K562 (cell line): ENCODE measurements at regions not wholly inside any gene's neighbourhood (a gene's known extent, or its start where the extent isn't known, plus 50 kb on each side); places are given as distances from the start of the nearest gene placed in this dataset.
A peak's percentile ranks its signal among the peaks of the same experiment; 100 is the strongest.

Source experiments
- ATF6 ChIP-seq: sonication (generic); formaldehyde crosslinking; IDR thresholded peaks from 2 replicates; pipeline ENCODE4 v1.4.0; 2020; ENCODE audit warnings: mild to moderate bottlenecking, missing genetic modification reagents
- BDP1 ChIP-seq: IDR thresholded peaks from 3 replicates; pipeline ENCODE4 v1.6.1; 2011; ENCODE audit not compliant: insufficient read length, insufficient read depth
- CBX3 ChIP-seq, 2 experiments: IDR thresholded peaks; 1 replicate in 1 of 2; 2 replicates in 1 of 2; pipeline ENCODE4 v1.6.1; 2012; ENCODE audit warnings: inconsistent platforms in 2 of 2, low read length in 2 of 2, borderline replicate concordance in 1 of 2, control low read depth in 1 of 2
- DIDO1 ChIP-seq: fragments of 450-650 bp; IDR thresholded peaks from 2 replicates; pipeline ENCODE4 v1.6.1; 2016; ENCODE audit warnings: low read depth, missing biosample characterization, missing genetic modification characterization
- LARP7 ChIP-seq: fragments of 450-650 bp; IDR thresholded peaks from 2 replicates; pipeline ENCODE4 v1.6.1; 2016
- MTA1 ChIP-seq: fragments of 450-650 bp; IDR thresholded peaks from 2 replicates; pipeline ENCODE4 v1.6.1; 2017; ENCODE audit warnings: borderline replicate concordance
- NEUROD1 ChIP-seq: fragments of 150-350 bp; IDR thresholded peaks from 2 replicates; pipeline ENCODE4 v1.6.1; 2014; ENCODE audit warnings: borderline replicate concordance, low read length, low read depth; ENCODE audit not compliant: partially characterized antibody
- NFRKB ChIP-seq: fragments of 450-650 bp; IDR thresholded peaks from 2 replicates; pipeline ENCODE4 v1.6.1; 2016; ENCODE audit warnings: low read depth
- POLR3G ChIP-seq: IDR thresholded peaks from 2 replicates; pipeline ENCODE4 v1.6.1; 2011; ENCODE audit not compliant: insufficient read length, insufficient replicate concordance; ENCODE audit errors: extremely low read depth
- PTTG1 ChIP-seq: fragments of 450-650 bp; IDR thresholded peaks from 2 replicates; pipeline ENCODE4 v1.6.1; 2016; ENCODE audit warnings: low read depth, mild to moderate bottlenecking, missing genetic modification characterization, missing compliant biosample characterization
- RAD51 ChIP-seq: fragments of 450-650 bp; IDR thresholded peaks from 2 replicates; pipeline ENCODE4 v1.7.1; 2016; ENCODE audit warnings: low read depth, mild to moderate bottlenecking, borderline replicate concordance
- RHOXF2B ChIP-seq: fragments of 250-450 bp; sonication (Bioruptor Pico); conservative IDR thresholded peaks from 2 replicates; pipeline ENCODE4 v1.5.1; 2021
- SFPQ ChIP-seq: fragments of 200-400 bp; formaldehyde crosslinking; IDR thresholded peaks from 2 replicates; pipeline ENCODE4 v1.6.1; 2017; ENCODE audit warnings: mild to moderate bottlenecking, low read depth, low read length, moderate library complexity
- ZHX1 ChIP-seq: fragments of 150-350 bp; conservative IDR thresholded peaks from 2 replicates; pipeline ENCODE4 v1.6.1; 2014; ENCODE audit warnings: low read length
- ZNF79 ChIP-seq: fragments of 250-450 bp; sonication (Bioruptor Pico); IDR thresholded peaks from 2 replicates; pipeline ENCODE4 v1.4.0; 2020; ENCODE audit warnings: low read depth, mild to moderate bottlenecking, moderate library complexity

- TF ChIP-seq ZHX1 (no peak), SFPQ (no peak), PTTG1 (tag) (no peak), ATF6 (CRISPR knock-in tag) (no peak), RAD51 (no peak), MTA1 (no peak), LARP7 (no peak), ZNF79 (CRISPR knock-in tag) (no peak), CBX3 (IDR thresholded peaks at IDR 0.05; ENCODE audit: borderline replicate concordance in 1 of 2, low read length in 2 of 2) (peak in 1 of 2 experiments; percentile 84; a peak in 1 of 3 replicates), DIDO1 (tag) (no peak), NEUROD1 (no peak), BDP1 (no peak), NFRKB (no peak), RHOXF2B (CRISPR knock-in tag) (no peak), POLR3G (no peak)
These were observed 545.9 kb upstream of the JARID2 start (continued) for GRCh38 chr6:14699803-14700601.
